Neural cell (in vitro differentiated cells): ENCODE measurements at regions not wholly inside any gene's neighbourhood (a gene's known extent, or its start where the extent isn't known, plus 50 kb on each side); places are given as distances from the start of the nearest gene placed in this dataset.

ENCODE experiments used
- H2AFZ ChIP-seq: fragments of 200-600, 300-800 bp; sonication (generic), shearing (Covaris generic); 2 replicates; pipeline ENCODE4 v1.6.0; 2014; ENCODE audit warnings: low read depth, mild to moderate bottlenecking, antibody characterized with exemption, low read length, moderate library complexity
- H3F3A ChIP-seq: fragments of 200-600 bp; shearing (Covaris generic); 2 replicates; pipeline ENCODE4 v1.6.1; 2016; ENCODE audit warnings: mild to moderate bottlenecking, moderate library complexity, mixed read lengths, antibody characterized with exemption, low read length; ENCODE audit not compliant: insufficient read depth, poor library complexity, severe bottlenecking
- H3K27ac ChIP-seq: fragments of 200-600, 300-800 bp; sonication (generic), shearing (Covaris generic); 2 replicates; pipeline ENCODE4 v1.5.1; 2014; ENCODE audit warnings: mild to moderate bottlenecking, low read length, moderate library complexity
- H3K27me3 ChIP-seq: fragments of 300-800, 200-600 bp; sonication (generic), shearing (Covaris generic); 2 replicates; pipeline ENCODE4 v1.6.0; 2014; ENCODE audit warnings: mild to moderate bottlenecking, low read depth, low read length, moderate library complexity; ENCODE audit not compliant: insufficient read depth
- H3K36me3 ChIP-seq: fragments of 300-800, 200-600 bp; sonication (generic), shearing (Covaris generic); 2 replicates; pipeline ENCODE4 v1.5.1; 2014; ENCODE audit warnings: mild to moderate bottlenecking, antibody characterized with exemption, low read length, moderate library complexity; ENCODE audit not compliant: insufficient read depth
- H3K4me2 ChIP-seq: fragments of 300-800, 200-600 bp; sonication (generic), shearing (Covaris generic); 2 replicates; pipeline ENCODE4 v1.6.0; 2014; ENCODE audit warnings: mild to moderate bottlenecking, low read length
- H3K4me3 ChIP-seq: fragments of 300-800, 200-600 bp; sonication (generic), shearing (Covaris generic); 2 replicates; pipeline ENCODE4 v1.5.1; 2014; ENCODE audit warnings: mild to moderate bottlenecking, low read length, moderate library complexity
- H3K79me2 ChIP-seq: fragments of 200-600 bp; shearing (Covaris generic); replicated peaks from 2 replicates; pipeline ENCODE4 v1.6.0; 2014; ENCODE audit warnings: mild to moderate bottlenecking, low read length, moderate library complexity; ENCODE audit not compliant: insufficient read depth
- H3K9ac ChIP-seq: fragments of 300-800, 200-600 bp; sonication (generic), shearing (Covaris generic); 2 replicates; pipeline ENCODE4 v1.6.1; 2016; ENCODE audit warnings: mild to moderate bottlenecking, low read length, mixed read lengths
- H3K9me2 ChIP-seq: fragments of 200-600 bp; shearing (Covaris generic); 2 replicates; pipeline ENCODE4 v1.6.1; 2016; ENCODE audit warnings: mild to moderate bottlenecking, low read length, mixed read lengths; ENCODE audit not compliant: insufficient read depth
- H3K9me3 ChIP-seq: fragments of 200-600, 300-800 bp; sonication (generic), shearing (Covaris generic); 2 replicates; pipeline ENCODE4 v1.6.1; 2016; ENCODE audit warnings: mild to moderate bottlenecking, mixed run types, low read length, moderate library complexity, mixed read lengths
- H4K20me1 ChIP-seq: fragments of 200-600 bp; shearing (Covaris generic); 2 replicates; pipeline ENCODE4 v1.6.1; 2016; ENCODE audit warnings: mild to moderate bottlenecking, mixed run types; ENCODE audit not compliant: insufficient read depth
- CTCF ChIP-seq: fragments of 450-650 bp; IDR thresholded peaks from 2 replicates; pipeline ENCODE4 v1.5.1; 2014; ENCODE audit warnings: antibody characterized with exemption, mild to moderate bottlenecking, moderate library complexity; ENCODE audit not compliant: poor library complexity, severe bottlenecking
- EP300 ChIP-seq: fragments of 450-650 bp; conservative IDR thresholded peaks from 2 replicates; pipeline ENCODE4 v1.6.1; 2014; ENCODE audit warnings: antibody characterized with exemption, mild to moderate bottlenecking, moderate library complexity; ENCODE audit not compliant: poor library complexity, severe bottlenecking
- EZH2 ChIP-seq: fragments of 200-600, 300-800 bp; shearing (Covaris generic), sonication (generic); IDR thresholded peaks from 2 replicates; pipeline ENCODE4 v1.6.1; 2014; ENCODE audit warnings: antibody characterized with exemption, low read length, borderline replicate concordance, mild to moderate bottlenecking; ENCODE audit not compliant: insufficient read depth, poor library complexity, severe bottlenecking
- MXI1 ChIP-seq: fragments of 450-650 bp; conservative IDR thresholded peaks from 2 replicates; pipeline ENCODE4 v1.6.1; 2014; ENCODE audit warnings: antibody characterized with exemption, mild to moderate bottlenecking; ENCODE audit not compliant: poor library complexity, severe bottlenecking
- POLR2AphosphoS5 ChIP-seq: IDR thresholded peaks from 2 replicates; pipeline ENCODE4 v1.6.1; 2012
- RAD21 ChIP-seq: fragments of 450-650 bp; conservative IDR thresholded peaks from 2 replicates; pipeline ENCODE4 v1.6.1; 2014; ENCODE audit warnings: antibody characterized with exemption, mild to moderate bottlenecking, moderate library complexity
- REST ChIP-seq: IDR thresholded peaks from 2 replicates; pipeline ENCODE4 v1.6.1; 2012; ENCODE audit warnings: borderline replicate concordance
- SMC3 ChIP-seq: fragments of 450-650 bp; conservative IDR thresholded peaks from 2 replicates; pipeline ENCODE4 v1.6.1; 2014; ENCODE audit warnings: antibody characterized with exemption, mild to moderate bottlenecking, moderate library complexity; ENCODE audit not compliant: poor library complexity
- TAF1 ChIP-seq: IDR thresholded peaks from 2 replicates; pipeline ENCODE4 v1.6.1; 2012; ENCODE audit warnings: low read depth

- H3K9me3 ChIP-seq: no peaks in the 10 kb centered on the region
Observed at GRCh38 chr22:49528420-49528720, 299.3 kb downstream of the BRD1 start.

GRCh38 chr22:49527611-49528419, 299.9 kb downstream of the BRD1 start:
- no peaks in the 10 kb centered on the region for H3K9me2 ChIP-seq
- no peak overlapping the region for H2AFZ ChIP-seq
- H3K36me3 ChIP-seq: no peaks in the 10 kb centered on the region
- H3K27ac ChIP-seq: no peak overlapping the region
- no peak overlapping the region for H3K4me3 ChIP-seq
- H3K4me2 ChIP-seq: no peak overlapping the region
- H3K9ac ChIP-seq: no peak overlapping the region
- H3F3A ChIP-seq: no peaks in the 10 kb centered on the region
- H3K79me2 ChIP-seq: no peaks in the 10 kb centered on the region
- no peaks in the 10 kb centered on the region for H3K9me3 ChIP-seq
- no peaks in the 10 kb centered on the region for H3K27me3 ChIP-seq
- H4K20me1 ChIP-seq: no peaks in the 10 kb centered on the region
- TF ChIP-seq EP300 (no peak), EZH2 (no peak), MXI1 (no peak), REST (no peak), POLR2AphosphoS5 (no peak), SMC3 (no peak)

More at GRCh38 chr22:49528420-49528720, 299.3 kb downstream of the BRD1 start:
- Histone ChIP-seq H3K4me2 (no peak overlapping the region), H3K4me3 (no peak overlapping the region), H3F3A (no peaks in the 10 kb centered on the region), H3K79me2 (no peaks in the 10 kb centered on the region), H3K27ac (no peak overlapping the region), H3K36me3 (no peaks in the 10 kb centered on the region), H4K20me1 (no peaks in the 10 kb centered on the region), H3K27me3 (no peaks in the 10 kb centered on the region), H3K9me2 (no peaks in the 10 kb centered on the region), H2AFZ (no peak overlapping the region), H3K9ac (no peak overlapping the region)
- TF ChIP-seq CTCF (no peak), RAD21 (no peak), POLR2AphosphoS5 (no peak), TAF1 (no peak), SMC3 (no peak), EP300 (no peak), MXI1 (no peak), EZH2 (no peak), REST (no peak)
